Stimulated activated CD4-positive, alpha-beta T cell treated with anti-CD3 and anti-CD28 coated beads, Interleukin-2, amount 100 ng/mL, for 4 hours (primary cell): ENCODE measurements at regions not wholly inside any gene's neighbourhood (a gene's known extent, or its start where the extent isn't known, plus 50 kb on each side); places are given as distances from the start of the nearest gene placed in this dataset.

Experiments
- DNase-seq: peaks from one replicate; pipeline ENCODE4 v3.0.0-alpha.2; 2020; ENCODE audit warnings: low read depth

DNA sequence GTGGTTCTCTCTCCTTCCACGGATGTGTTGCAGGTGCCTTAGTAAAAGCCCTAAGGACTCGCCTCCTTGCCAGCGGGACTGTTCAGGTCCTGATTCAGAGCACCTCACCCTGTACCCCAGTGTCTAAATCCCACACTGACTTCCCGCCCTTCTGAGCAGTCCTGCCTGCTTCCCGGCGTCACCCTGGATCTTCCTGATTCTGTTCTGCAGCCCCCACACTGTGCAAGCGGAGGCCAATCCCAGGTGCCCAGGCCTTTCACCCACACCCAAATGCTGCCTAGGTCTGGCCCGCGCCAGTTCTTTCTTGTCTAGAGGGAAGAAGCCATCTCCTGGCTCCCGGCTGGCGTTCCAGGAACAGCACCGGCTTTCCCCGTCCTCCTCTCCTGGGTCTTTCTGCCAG, 95.9 kb upstream of the GALNT2 start:
- DNase-seq = no peak

- no peak for DNase-seq
These were observed 94.3 kb upstream of the GALNT2 start for GRCh38 chr1:229972600-229973296.

GRCh38 chr1:229973297-229973612, 93.8 kb upstream of the GALNT2 start:
- DNase-seq = no peak

DNA sequence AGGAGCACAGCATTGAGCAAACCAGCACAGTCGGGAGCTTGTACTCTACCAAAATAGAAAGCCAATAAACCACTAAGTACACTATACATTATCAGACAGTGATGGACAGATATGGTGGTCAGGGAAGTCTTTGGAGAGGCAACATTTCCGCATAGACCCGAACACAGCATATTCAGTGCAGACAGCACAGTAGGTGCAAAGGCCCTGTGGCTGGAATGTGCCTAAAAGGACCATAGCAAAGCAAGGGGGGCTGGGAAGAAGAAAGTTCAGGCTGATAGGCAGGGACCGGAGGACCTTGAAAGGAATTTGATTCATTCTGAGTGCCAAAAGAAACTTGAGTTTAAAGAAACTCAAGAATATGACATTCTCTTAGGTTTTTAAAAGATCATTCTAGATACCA, 92.0 kb upstream of the GALNT2 start:
- DNase-seq = no peak

GRCh38 chr1:229980009-229980408, 87.0 kb upstream of the GALNT2 start:
- DNase-seq = no peak

DNA sequence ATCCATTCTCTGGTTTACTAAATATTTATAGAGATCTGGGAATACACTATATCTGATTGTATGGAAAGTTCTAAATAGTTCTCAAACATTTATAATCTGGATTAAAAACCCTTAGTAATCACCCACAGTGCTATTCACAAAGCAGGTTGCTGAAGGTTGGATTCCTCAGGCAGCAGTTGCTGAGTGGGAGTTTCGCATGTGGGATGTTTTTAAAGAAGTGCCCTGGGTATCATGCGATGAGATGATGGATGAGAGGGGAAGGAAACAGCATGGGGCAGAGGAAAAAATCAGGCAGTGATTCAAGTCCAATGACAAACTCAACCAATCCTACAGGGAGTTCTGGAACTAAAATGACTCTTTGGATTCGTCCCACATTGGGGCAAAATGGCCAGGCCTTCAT, 85.3 kb upstream of the GALNT2 start:
- no peak for DNase-seq

DNA sequence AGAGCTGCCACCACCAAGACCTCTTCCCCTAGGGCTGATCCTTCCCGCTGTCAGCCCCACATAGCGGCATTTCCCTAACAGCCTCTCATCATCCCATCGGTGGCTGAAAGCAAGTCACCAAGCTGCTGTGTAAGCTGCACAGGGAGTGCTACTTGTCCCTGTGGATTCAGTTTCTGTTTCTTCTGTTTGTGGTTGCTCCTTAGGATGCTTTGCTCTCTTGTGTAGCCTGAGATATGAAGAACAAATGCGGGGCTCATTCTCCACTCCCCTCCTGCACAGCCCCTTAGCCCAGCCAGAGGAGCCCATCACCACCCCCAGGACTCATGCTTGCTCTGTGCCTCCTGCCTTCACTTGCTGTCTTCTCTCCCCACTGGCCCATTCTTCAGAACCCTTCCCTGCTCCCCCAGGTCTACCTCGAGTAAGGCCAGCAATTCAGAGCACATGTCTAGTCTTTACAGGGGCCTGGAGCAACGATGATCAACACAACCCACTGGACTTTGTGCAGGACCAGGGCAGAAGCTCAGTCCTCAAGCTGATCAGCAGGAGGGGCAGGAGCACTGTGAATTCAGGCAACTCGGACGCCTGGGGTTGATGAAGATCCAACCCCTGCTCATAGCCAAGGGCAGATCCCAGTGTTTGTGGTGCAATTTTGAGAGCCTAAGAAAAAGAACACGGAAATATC, 82.6 kb upstream of the GALNT2 start:
- no peak for DNase-seq

GRCh38 chr1:229984992-229985612, 81.9 kb upstream of the GALNT2 start:
- DNase-seq = no peak

DNA sequence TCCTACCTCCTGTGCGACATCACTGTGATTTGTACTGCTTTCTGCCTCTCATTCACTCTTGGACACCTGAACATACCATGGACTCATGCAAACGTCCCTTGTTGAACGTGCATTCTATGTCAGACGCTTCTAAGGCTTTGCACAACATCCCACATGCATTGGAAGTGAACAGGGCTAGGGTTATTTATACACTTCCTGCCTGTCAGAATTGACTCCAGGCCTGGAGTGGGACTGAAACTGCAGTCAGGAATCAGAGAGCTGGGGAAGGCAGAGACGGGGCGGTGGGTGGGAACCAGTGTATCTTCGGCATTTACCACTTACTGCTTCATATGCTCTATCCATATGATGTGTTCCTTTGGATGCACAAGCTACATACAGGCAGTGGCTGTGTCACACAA, 81.4 kb upstream of the GALNT2 start:
- no peak for DNase-seq

DNA sequence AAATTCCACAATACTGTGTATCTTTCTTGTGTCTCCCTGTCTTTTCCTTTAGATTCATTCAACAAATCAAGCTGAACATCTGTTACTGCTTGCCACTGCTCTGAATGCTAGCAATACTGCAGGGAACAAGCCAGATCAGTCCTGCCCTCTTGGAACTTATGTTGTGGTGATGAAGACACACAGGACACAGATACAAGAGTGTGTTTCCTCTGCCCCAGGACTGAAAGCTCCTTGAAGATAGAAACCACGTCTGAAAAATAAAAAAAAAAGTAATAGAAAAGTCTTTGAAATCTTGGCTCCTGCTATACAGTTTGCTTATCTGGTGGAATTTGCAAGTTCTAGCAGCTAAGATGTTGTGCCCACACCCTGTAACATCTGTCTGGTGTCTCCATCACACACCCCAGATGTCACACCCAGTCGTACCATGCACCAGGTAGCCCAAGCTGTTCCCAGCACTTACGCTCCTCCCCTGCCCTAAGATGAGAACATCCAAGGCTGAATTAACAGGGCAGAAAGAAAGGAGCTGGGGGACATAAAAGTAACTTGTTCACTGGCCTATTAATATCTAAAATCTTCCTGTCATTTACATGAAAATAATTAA, 80.2 kb upstream of the GALNT2 start:
- DNase-seq = no peak

GRCh38 chr1:229987953-229988352, 79.1 kb upstream of the GALNT2 start:
- DNase-seq = no peak

GRCh38 chr1:229988534-229988933, 78.5 kb upstream of the GALNT2 start:
- no peak for DNase-seq

- DNase-seq = no peak
These were observed 77.3 kb upstream of the GALNT2 start for GRCh38 chr1:229989591-229990248.

GRCh38 chr1:229990326-229990725, 76.7 kb upstream of the GALNT2 start:
- no peak for DNase-seq

GRCh38 chr1:229991104-229991513, 75.9 kb upstream of the GALNT2 start:
- DNase-seq = no peak

DNA sequence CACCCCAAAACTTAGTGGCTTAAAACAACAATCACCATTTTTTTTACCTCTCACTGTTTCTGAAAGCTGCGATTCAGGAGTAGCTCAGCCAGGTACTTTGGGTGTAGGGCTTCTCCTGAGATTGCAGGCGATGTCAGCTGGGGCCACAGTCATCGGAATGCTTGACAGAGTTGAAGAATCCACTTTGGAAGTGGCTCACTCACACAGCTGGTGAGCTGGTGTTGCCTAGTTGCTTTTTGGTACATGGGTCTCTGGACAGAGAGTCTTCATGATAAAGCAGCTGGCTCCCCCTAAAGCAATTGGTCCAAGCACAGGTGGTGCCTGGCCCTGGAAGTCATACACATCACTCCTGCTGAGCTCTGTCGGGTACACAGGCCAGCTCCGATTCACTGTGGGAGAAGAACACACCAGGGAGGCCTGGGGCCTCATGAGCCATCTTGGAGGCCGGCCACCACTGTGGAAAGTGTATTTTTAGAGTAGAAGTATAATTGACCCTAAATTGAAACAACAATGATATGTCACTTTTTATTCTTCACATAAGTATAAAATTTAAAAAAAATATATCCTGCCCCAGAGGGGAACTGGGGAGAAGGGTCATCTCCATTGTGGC, 75.2 kb upstream of the GALNT2 start:
- DNase-seq = no peak

GRCh38 chr1:229993060-229993459, 74.0 kb upstream of the GALNT2 start:
- DNase-seq = no peak

GRCh38 chr1:229993894-229994293, 73.1 kb upstream of the GALNT2 start:
- DNase-seq = no peak

DNA sequence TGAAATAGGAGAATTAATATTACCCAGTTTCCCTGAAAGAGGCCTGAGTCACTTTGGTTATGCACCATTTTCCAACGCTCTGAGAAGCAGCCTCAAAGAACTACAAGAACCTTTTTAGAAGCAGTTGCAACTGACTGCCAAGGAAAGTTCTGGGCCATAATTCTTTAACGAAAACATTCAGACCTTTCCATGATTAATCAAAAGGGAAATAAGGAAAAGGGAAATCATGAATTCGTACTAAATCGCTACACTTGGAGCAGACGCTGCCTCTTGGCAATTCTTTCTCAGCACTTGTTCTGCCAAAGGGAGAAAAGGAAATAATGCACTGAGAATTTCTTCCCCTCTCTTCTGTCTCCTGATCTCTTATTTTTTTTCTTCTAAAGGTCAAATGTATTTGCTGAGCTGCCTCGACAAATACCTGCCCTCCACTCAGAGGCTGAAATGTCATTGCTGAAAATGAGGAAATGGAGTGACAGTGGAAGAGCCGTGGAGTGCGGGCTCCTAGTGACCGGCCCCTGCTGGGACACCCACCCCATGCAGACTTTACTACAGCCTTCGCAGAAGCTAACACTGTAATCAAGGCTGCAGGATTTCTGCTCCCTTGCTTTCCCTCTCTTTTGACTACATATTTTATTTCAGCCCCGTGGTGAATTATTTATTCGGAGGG, 67.9 kb upstream of the GALNT2 start:
- DNase-seq = no peak

DNA sequence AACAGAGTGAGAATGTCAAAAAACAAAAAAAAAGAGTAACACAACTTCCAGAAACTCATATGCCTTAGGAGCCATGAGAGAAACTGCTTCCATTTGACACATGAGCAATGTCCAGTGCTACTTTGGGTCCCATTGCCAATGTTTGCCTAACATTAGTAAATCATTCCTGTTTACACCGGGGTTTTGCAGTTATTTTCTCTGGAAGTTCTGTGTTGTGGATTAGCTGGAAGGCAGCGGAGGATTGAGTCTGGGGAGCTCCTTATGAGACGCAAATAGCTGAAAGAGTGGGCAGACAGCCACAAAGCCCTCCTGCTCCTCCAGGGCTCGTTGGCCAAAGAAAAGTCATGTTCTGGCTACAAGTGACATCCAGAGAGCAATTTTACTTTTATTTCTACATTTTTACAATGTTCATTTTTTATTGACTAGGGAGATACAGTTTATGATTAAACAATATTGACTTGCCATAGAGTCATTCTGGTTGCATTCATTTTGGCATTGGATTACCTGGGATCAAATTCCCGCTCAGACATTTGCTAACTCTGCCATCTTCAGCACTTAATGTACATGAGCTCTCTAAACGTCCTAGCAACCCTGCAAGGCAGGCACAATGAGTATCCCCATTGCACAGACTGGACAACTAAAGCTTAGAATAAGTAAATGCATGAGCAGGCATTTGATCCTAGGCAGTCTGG, 66.4 kb upstream of the GALNT2 start:
- DNase-seq = no peak

DNA sequence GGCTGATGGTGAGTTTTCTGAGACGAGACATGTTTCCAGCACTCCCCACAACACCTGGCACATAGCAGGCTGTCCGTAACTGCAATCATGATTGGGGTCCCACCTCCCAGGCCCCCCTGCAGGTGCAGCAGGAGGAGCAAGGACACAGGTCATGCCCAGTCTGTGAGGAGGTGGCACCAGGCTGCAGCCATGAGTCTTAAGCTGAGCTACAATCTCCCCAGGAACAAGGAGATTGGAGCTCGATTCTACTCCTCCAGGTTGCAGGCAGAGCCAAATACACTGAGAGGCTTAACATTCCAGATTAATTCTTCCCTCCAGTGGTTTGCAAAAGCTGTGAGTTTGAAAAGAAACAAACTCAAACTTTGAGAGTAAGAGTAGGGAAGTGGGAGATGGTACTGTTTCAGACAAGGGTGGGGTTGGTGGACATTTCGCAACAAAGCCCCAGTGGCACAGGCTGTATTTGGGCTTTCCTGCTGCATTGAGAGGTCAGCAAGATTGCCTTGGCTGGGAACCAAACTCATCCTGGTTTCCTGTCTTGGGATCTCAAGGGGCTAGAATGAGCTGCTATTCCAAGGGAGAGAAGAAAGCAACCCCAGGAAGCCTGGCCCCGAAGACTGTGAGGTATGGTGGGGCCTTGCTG, 64.8 kb upstream of the GALNT2 start:
- no peak for DNase-seq
